Stimulated activated CD8-positive, alpha-beta memory T cell treated with anti-CD3 and anti-CD28 coated beads, Interleukin-4, amount 100 ng/mL, for 24 hours (primary cell): ENCODE measurements at regions not wholly inside any gene's neighbourhood (a gene's known extent, or its start where the extent isn't known, plus 50 kb on each side); places are given as distances from the start of the nearest gene placed in this dataset.

Source experiments
- DNase-seq: peaks from one replicate; pipeline ENCODE4 v3.0.0-alpha.2; 2020; ENCODE audit warnings: low read depth

DNA sequence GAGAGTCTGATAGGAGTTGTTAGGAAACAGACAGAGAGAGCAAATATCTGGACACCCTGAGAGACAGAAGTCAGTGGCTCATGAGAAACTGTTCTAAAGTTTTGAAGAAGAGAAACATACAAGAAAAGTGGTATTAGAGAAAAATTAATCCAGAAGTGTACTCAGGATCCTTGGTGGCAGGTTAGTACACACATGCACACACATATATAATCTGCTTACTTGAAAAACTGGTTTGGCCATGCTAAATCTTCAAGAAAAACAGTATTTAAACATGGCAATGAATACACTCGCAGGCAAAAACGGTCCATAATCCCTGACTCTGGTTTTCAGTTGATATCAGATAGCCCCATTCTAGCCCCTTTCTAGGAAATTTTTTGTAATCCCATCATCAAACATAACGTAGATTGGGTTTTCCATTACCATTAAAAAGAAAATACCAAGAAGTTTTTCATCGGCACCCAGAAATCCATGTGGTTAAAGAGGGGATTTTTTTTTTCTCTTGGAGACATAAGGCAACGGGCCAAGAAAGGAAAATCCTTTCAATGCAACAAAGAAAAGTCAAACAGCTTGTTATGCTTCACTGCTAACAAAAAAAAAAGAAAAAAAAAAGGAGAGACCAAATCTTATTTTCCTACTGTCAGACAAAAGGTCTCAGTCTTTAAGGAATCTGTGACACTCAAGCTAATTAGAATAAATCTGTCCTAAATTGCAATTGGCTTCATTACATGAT is 178.0 kb upstream of the MIR17HG start:
- DNase-seq, result no peak

DNA sequence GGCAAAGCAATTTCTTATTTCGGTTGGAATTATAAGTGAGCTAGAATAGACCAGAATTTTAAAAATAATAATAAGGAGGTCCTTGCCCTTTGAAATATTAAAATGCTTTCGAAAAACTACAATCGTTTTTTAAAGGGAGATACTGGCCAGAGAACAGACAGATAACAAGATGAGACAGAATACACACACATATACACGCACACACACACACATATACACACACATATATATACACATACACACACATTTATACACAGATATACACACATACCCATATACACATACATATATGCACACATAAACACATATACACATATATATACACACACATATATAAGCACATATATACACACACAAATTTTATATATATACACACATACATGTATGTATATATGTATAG is 175.3 kb upstream of the MIR17HG start:
- no peak for DNase-seq

DNA sequence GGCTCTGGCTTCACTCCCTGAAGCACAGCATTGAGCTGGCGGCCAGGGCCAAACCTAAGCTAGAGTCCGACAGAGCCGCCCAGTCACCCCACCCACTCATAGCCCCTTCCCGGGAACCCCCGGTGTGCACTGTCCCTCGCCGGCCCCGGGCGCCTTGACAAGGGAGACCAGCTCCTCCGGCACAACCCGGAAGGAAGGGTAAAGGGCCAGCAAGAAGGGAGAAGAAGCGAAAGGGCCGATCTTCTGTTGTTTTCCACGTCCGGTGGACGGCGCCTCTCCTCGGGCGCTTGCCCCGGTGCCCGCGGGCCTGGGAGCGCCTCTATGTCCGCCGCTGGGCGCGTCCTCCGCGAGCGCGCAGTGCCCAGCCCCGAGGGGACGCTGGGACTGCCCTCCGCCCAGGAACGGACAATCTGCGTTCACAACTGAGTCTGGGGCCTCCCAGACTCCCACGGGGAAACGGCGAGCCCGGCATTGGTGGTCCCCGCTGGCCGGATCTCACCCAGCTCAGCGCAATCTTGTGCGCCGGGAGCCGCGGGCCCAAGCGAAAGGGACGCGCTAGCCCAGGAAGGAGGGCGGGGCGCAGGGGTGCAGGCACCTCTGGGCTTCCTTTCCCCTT is 172.5 kb upstream of the MIR17HG start:
- DNase-seq, result no peak

DNA sequence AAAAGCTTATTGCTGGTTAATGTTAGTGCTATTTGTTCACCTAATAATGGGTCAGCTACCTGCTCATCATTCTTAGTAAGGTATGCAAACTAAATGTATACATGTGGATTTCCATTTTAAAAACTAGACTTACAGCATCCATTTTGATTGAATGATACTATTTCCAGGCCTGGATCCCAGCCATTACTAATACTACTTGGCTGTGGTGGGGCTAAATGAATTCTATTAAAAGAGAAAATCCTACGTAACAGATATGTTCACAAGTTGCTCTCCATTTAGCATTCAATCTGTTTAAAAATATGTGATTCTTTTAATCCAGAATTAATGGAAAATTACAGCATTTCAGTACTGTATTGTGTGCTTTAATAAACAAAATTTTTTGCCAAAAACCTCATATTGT is 169.4 kb upstream of the MIR17HG start:
- no peak for DNase-seq

DNA sequence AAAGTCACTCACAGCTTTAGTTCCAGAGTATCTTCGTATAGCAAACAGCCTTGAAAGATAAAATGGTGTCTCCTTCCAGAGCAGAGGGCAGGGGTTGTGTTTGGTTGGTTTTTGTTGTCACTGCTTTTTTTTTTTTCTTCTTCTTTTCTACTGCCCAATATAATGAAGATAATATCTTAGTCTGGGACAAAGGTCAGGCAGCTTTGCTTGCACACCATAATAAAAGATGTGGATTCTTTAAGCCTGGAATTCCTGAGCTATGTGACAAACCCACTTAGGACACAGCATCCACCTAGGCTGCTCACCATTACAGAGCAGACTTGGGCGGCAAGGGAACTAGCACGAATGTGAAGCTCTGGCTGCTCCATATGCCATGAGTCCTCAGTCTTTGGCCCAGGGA is 165.6 kb upstream of the MIR17HG start:
- DNase-seq, result no peak

DNA sequence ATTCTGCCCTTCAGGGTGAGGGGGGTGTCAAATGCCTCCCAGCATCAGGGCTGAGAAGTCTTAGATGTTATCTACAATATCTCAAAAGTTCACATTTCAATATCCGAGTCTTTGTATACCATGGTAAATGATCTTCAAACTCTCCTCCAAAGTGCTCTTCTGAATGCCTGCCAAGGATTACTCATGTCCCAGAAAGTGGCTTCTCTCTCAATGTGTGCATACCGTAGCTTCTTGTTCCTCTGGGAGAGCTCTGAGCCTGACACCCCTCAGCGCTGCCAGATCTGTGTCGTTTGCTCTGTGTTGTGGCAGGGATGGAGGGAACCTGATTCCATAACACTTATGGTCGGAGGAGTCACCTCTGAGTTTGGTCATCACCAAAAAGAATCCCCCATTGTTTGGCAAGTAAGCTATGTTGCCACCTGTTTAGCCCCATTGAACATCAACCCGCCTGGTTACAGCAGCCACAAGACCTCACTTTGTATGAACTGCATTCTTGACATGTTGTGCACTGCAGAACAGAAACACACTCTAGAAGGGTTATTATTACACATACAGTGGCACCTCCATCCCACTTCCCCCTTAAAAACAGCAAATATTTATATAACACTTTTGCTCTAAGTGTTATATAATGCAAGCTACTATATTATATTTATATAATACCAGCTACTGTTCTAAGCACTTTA is 163.1 kb upstream of the MIR17HG start:
- no peak for DNase-seq

DNA sequence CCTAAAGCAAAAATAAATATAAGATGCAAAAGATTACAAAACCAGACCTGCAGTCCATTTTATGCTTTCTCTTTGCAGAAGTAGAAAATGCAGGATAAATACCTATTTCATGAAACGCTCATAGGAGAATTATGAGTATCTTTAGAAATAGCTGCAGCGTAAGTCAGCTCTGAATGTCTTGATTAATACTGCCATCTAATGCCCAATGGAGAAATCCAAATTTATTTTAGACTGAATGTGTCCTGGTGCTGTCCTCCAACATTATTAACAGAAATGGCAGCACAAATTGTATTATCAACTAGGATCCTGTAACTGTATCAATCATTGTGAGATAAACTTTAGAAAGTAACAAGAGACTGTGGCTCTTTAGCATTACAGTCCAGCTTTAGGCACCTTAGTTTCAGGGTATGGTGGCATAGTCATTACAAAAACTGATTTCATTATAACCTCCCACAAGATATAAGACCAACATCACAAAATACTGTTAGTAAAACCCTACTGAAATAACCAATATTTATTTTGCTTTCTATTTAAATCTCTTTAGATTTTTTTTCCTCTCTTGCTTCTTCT is 162.1 kb upstream of the MIR17HG start:
- DNase-seq, result no peak

DNA sequence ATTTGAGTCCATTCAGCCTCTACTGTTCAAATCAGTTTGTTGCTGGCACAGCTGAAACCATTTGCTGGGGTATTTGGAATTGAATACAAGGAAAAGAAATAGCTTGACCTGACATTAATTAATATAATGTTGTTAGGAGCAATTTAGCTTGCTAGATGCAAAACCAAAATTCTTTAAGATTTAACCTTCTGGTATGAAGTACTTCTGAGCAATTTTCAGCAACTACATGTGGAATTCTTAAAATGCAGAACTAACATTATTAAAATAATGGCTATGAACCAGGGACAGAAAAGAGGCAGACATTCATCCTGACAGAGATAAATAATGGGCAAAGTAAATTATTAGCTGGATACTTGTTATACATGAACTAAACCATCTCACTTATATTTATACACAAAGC is 160.0 kb upstream of the MIR17HG start:
- no peak for DNase-seq

DNA sequence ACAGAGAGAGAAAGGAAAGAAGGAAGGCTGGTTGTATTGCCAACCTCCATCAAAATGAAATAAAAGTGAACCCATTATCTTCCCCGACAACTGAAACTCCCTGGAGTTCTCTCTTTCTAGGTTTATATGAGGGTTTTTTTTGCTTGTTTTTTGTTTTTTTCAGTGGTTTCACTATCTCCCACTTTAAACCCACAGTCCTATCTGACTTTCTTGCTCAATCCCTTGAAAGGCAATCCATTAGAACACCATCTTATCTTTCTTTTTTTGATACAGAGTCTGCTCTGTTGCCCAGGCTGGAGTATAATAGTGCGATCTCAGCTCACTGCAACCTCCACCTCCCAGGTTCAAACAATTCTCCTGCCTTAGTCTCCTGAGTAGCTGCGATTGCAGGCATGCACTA is 158.0 kb upstream of the MIR17HG start:
- no peak for DNase-seq

DNA sequence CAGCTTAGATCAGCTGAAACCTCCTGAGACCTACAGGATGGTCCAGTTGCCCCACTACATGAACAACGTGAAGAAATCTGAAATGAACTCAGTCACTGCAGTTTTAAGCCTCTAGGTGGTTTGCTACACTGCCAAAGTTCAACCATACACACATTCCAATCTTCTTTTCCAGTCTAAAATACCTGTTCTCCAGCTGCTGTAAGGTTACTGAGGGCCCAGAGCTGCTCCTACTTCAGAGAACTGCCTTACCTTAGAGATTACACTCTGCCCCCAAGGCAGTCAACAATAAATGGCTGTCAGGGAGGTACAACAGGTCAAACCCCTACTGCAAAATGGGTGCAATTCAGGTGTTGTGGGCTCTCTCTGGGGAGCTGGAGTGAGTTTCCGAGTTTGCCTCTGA is 154.1 kb upstream of the MIR17HG start:
- no peak for DNase-seq

DNA sequence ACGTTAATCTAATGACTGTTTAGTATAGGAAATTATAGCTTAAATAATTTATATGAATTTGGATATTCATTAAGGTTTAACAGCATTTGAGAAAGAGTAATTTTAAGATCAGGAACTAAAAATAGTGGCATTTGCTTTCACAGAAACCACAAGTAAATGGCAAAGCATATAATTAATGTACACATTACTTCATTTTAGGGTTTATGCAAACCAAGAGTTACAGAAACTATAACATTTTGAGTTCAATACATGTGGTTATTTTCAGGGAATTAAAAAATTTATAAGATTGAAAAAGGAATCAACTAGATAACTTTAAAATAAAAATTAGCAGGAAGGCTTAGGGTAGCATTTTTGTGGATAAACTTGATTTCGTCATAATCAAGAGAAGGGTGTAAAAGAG is 151.7 kb upstream of the MIR17HG start:
- no peak for DNase-seq

DNA sequence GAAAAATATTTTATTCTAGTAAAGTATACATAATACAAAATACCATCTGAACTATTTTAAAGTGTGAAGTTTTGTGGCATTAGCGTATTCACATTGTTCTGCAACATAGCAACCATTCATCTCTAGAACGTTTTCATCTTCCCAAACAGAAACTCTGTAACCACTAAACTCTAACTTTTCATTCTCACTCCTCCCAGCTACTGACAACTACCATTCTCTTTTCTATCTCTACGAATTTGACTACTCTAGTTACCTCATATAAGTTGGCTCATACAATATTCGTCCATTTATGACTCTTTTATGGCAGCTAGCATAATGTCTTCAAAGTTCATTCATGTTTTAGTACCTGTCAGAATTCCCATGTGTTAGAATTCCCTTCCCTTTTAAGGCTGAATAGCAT is 150.5 kb upstream of the MIR17HG start:
- no peak for DNase-seq

DNA sequence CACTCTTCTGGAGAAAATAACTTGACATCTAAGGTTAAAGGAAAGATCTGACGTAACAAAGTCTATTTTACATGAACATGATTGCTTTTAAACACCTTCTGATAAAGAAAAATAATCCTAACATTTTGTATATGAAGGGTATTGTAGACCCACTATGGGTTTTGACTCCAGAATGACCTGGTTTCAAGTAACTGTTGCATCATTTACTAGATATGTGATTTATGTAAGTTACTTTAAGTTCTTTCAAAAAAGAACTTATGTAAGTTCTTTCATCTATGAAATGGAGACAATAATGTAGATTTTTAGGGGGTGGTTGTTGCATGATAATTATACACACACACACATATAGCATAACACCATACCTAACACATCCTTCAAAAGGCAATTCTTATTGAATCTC is 147.6 kb upstream of the MIR17HG start:
- DNase-seq, result no peak

DNA sequence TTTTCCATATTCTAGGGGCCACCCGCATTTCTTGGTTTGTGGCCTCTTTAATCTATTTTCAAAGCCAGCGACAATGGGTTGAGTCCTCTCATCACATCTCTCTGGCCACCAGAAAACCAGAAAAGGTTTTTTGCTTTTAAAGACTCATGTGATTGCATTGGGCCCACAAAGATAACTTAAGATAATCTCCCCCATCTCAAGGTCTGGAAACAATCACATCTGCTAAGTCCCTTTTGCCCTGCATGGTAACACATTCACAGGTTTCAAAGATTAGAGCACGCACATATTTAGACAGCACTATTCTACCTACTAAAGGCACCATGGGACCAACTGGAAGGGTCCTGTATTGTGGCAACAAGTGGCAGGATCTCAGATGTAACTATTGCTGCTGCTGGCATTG is 147.0 kb upstream of the MIR17HG start:
- no peak for DNase-seq

DNA sequence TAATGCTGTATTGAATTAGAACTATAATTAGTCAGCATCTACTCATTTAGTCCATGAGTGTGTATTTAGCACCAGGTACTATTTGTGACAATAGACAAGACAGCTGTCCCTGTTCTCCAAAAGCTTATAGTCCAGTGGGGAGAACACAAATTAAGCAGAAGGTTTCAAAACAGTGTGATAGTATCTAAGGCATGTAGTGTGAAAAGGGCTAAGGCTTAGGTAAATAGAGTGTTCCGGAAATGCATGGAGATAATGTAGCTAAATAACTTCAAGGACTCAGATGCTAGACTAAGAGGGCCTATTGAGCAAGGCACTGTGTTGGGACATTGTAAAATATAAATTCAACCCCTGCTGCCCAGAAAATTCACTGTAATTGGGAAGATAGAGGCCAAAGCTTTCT is 144.1 kb upstream of the MIR17HG start:
- DNase-seq, result no peak

DNA sequence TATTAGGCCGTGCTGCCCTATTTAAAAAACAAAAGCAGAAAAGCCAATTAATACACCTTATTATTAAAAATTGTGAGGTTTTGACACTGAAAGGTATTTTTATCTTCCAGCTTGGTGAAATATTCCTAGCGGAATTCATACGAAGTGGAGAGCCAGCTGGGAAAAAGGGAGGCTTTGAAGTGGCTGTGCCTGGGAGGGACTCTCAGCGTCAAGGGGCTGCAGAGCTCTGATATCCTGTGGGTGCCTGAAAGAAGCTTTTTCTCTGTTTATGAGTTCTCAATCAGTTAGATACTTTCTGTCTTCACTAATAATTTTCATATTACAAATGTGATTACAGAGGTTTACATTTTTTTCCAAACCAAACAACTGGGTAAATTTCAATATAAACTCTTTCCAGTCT is 140.2 kb upstream of the MIR17HG start:
- DNase-seq, result no peak

DNA sequence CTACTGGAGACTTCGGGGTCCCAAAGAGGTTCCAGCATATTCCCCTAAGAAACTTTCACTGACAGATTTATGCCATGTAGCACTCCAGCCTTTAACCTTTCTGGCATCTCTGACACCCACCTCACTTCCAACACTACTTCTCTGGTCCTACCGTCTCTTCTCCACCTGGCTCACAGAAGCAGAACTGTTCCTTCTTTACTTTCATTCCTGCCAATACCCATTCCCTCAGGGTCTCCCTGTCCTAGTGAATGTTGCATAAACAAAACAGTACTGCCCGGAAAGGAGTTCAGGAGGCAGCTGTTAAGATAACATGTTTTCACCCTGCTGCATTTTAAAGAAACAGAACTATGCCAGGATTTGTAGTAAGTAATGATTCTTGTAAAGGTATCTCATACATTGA is 136.0 kb upstream of the MIR17HG start:
- no peak for DNase-seq

DNA sequence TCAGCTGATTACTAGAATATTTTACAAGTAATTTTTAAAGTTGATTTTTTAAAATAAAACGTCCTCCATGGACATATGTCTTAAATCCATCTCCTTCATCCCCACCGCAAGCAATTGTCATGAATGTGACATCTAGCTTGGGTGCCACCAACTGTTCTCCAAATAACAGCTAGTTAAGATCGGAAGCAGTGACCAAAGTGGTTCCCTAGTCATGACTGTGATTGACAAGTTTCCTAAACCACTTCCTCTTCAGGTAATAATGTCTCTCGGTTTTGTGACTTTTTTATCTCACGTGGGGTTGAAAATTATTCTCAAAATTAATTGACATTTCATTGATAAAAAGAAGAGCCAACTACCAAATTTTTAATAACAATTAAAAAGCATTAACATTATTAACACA is 135.3 kb upstream of the MIR17HG start:
- no peak for DNase-seq

DNA sequence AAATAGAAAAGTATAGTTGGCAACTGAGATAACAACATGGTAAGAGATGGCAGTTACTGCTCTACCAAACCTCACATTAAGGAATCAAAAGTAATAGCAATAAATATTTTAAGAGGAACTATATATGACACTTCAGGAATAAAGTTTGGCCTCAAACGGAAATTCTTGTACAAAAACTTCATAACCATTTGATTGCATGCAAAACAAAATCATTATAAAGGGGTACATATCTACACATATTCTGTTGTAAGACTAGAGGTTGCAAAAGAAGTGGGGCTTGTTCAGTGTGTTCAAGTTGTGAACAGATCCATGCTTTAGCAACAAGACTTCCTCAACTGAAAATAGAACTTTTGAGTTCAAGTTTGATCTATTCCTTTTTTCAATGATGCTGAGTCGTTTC is 133.5 kb upstream of the MIR17HG start:
- DNase-seq, result no peak

DNA sequence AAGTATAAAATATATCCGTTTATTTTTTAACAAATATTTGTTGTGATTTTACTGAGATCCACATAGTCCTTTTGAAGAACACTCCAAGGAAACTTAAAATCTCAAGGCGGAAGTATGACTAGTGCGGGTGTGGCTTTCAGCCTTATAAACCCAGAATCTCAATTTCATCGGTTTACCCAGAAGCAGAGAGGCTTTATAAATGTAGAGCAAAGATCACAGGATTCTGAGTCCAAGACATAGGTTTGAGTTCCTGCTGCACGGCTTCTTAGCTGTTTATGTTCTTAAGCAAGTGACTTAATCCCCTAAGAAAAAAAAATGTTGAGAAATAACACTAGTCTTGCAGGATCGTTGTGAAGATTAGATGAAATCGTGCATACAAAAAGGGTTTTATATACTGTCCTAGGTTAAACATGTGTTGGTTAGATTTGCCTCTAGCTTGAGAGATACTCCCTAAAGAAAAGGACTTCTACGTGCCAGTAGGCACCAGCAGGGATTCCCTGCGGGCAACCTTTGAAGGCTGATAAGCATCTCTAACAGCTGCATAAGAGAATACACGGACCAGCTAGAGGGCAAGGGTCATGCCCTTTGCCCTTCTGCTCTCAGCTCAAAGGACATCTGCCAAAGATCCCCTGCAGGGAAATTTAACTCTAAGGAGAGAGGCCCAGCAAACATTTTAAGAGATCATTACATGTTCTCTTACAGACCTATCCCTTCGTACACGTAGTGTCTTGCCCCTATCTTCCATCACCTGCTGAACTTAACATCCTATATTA is 130.4 kb upstream of the MIR17HG start:
- DNase-seq, result no peak

DNA sequence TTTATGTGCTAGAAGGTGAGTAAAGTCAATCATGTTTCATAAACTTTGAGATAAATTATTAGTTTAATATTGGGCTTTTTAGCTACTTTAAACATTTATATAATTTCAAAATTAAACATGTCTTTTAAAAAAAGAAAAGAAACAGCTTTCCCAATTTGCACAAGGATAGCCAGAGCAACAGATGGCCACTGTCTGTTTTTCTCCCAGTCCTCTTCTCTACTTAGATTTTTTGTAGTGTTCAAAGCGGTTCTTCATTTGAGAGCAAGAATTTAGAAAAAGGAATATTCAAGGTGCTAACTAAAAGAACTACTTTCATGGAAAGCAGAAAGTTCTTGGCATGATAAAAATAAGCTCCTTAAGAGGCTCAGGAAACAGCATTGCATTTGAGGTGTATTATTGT is 128.3 kb upstream of the MIR17HG start:
- no peak for DNase-seq

DNA sequence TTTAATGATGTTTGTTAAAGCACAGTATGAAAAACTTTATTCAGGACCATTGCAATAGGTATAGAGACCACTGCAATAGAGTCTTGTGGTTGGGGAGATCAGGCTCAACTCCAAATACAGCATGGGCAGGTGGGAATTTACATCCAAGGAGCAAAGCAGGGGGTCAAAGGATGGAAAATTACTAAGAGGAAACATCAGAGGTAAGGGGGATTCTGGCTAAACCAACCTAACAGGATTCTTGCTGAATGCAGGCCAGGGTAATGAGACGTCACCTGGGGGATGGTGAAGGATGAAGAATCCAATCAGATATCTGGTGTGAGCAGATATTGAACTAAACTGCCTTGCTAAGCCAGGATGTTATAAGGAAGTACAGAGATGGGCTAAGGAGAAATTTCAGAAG is 126.6 kb upstream of the MIR17HG start:
- no peak for DNase-seq

DNA sequence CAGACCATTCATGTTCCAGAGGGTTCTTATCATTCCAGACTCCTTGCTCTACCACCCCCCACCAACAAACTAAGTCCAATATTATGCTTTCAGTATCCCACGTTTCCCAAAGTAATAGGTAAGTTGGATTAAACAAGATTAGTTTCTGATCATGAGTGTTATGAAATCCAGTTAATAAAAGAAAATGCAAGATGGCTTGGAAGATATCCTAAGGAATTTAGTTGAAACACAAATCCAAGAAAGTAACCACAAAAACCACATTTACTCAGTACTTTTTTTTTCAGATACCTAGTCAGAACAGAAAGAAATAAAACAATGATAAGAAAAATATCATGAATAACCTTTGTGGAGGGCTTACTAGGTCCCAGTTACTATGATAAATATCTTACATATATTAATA is 119.4 kb upstream of the MIR17HG start:
- no peak for DNase-seq
